Prostate gland (tissue), 2 donors: ENCODE measurements at regions not wholly inside any gene's neighbourhood (a gene's known extent, or its start where the extent isn't known, plus 50 kb on each side); places are given as distances from the start of the nearest gene placed in this dataset.

Experiments used
- CTCF ChIP-seq, 4 experiments: fragments of 200-600 bp in 2 of 4; fragments of 450-650 bp in 2 of 4; sonication (generic) in 2 of 4; IDR thresholded peaks; 1 replicate in 3 of 4; 2 replicates in 1 of 4; pipeline ENCODE4 v1.5.1; 2016 to 2019; ENCODE audit warnings: antibody characterized with exemption in 4 of 4, mild to moderate bottlenecking in 2 of 4, moderate library complexity in 2 of 4
- POLR2A ChIP-seq: fragments of 450-650 bp; IDR thresholded peaks from one replicate; pipeline ENCODE4 v1.6.1; 2016; ENCODE audit warnings: antibody characterized with exemption, mild to moderate bottlenecking
- POLR2AphosphoS5 ChIP-seq: sonication (generic); formaldehyde crosslinking; IDR thresholded peaks from one replicate; pipeline ENCODE4 v1.6.1; 2017; ENCODE audit warnings: antibody characterized with exemption

- TF ChIP-seq POLR2A = no peak
- no peak for TF ChIP-seq CTCF (IDR thresholded peaks at IDR 0.05)
- TF ChIP-seq POLR2AphosphoS5 = no peak
Measured at GRCh38 chr3:17844236-17844635, 101.8 kb upstream of the TBC1D5 start.
